HL-60 (cell line): ENCODE measurements at regions not wholly inside any gene's neighbourhood (a gene's known extent, or its start where the extent isn't known, plus 50 kb on each side); places are given as distances from the start of the nearest gene placed in this dataset.

Experiments used
- CTCF ChIP-seq: IDR thresholded peaks from one replicate; pipeline ENCODE4 v1.5.1; 2011; ENCODE audit warnings: low read length, control low read depth, inconsistent platforms; ENCODE audit not compliant: insufficient read depth
- POLR2AphosphoS5 ChIP-seq: IDR thresholded peaks from 2 replicates; pipeline ENCODE4 v1.6.1; 2012; ENCODE audit warnings: low read depth

GRCh38 chr3:193812078-193812725, 219.2 kb downstream of the OPA1 start:
- no peak for TF ChIP-seq CTCF
- TF ChIP-seq POLR2AphosphoS5: no peak
